ENCODE measurements at regions not wholly inside any gene's neighbourhood (a gene's known extent, or its start where the extent isn't known, plus 50 kb on each side); places are given as distances from the start of the nearest gene placed in this dataset.

DNA sequence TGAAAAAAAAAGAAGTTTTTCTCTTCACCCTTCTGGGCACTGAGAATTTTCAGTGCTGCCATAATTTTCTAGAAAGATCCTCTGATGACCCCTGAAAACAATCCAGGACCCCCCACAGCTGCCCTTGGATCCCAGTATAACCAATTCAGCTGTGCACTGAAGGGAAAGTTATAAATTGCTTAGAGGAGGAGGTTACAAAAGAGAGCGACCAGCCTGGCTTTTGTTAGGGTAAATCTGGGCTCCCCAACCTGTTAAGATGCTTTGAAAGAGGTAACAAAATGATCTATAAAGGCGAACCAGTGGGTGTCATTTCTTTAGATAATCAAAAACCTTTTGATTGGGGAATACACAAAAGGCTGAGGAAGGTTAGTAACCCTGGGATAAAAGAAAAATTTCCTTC lies 407.9 kb upstream of the ATP11B start:
- peaks cover 8% of the 10 kb centered on the region for H3K4me1 Mint-ChIP-seq
- no peak overlapping the region for H3K4me3 Mint-ChIP-seq
- H3K9me3 Mint-ChIP-seq, result no peaks in the 10 kb centered on the region
- H3K27ac Mint-ChIP-seq, result no peak overlapping the region
- H3K27me3 Mint-ChIP-seq (ENCODE audit: low read depth), result no peaks in the 10 kb centered on the region
- no peaks in the 10 kb centered on the region for H3K36me3 Mint-ChIP-seq (ENCODE audit: low read depth)
- TF ChIP-seq, protein P1, sequence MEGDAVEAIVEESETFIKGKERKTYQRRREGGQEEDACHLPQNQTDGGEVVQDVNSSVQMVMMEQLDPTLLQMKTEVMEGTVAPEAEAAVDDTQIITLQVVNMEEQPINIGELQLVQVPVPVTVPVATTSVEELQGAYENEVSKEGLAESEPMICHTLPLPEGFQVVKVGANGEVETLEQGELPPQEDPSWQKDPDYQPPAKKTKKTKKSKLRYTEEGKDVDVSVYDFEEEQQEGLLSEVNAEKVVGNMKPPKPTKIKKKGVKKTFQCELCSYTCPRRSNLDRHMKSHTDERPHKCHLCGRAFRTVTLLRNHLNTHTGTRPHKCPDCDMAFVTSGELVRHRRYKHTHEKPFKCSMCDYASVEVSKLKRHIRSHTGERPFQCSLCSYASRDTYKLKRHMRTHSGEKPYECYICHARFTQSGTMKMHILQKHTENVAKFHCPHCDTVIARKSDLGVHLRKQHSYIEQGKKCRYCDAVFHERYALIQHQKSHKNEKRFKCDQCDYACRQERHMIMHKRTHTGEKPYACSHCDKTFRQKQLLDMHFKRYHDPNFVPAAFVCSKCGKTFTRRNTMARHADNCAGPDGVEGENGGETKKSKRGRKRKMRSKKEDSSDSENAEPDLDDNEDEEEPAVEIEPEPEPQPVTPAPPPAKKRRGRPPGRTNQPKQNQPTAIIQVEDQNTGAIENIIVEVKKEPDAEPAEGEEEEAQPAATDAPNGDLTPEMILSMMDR (IDR thresholded peaks at IDR 0.05; ENCODE audit: unreplicated experiment in 3 of 3), result no peak

DNA sequence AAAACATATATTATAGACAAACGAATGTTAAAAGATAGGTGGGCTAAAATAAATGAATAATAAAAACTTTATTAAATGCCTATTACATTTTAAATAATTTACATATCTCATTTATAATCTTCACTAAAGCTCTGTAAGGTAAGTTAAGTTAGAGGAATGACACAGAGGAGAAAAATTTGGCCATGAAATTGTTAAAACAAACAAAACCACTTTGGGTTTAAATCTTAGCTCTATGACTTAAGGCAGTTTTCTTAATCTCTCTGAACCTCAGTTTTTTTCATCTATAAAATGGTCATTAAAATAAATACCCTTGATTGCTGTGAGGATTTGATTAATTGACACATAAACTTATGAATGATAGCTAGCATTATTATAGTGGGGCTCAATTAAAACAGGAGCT lies 404.8 kb upstream of the ATP11B start:
- Mint-ChIP-seq H3K36me3 (ENCODE audit: low read depth) (no peaks in the 10 kb centered on the region), H3K27me3 (ENCODE audit: low read depth) (no peaks in the 10 kb centered on the region), H3K4me3 (no peak overlapping the region), H3K4me1 (peaks cover 8% of the 10 kb centered on the region), H3K27ac (no peak overlapping the region), H3K9me3 (no peaks in the 10 kb centered on the region)
- TF ChIP-seq, protein P1 (IDR thresholded peaks at IDR 0.05; ENCODE audit: unreplicated experiment in 3 of 3), result no peak

DNA sequence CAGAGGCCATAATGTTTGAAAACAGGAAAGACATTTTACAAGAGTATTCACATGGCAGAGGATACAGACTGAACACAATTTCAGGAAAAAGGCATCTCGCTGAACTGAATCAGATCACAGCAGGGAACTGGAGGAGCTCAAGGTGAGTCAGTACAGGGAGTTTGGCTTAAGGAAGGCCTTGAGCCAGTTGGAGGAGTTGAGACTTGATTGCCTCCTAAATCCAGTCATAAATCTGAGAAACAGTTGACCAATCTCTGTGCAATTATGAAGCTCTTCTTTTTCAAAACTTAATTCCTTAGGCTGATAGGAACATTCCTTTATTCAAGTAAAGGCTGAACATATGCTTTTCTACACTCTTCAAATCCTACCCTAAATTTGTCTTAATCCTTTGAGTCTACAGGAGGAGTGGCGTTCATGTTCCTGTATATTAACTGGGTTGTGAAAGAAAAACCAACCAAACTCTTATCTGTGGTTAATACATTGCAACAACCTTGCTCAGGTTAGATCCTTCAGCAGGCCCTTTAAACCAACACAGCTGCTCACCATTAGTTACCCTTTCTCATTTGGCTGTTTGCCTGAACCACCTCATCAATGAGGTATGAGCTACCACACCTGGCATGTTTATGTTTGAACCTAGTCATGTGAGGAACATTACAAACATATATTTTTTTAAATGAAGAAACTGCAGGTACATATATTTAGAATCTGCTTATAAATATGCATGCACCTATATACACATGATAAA lies 404.1 kb upstream of the ATP11B start:
- TF ChIP-seq, protein P1 (IDR thresholded peaks at IDR 0.05; ENCODE audit: unreplicated experiment in 3 of 3), result no peak
- Mint-ChIP-seq H3K27me3 (ENCODE audit: low read depth) (no peaks in the 10 kb centered on the region), H3K9me3 (no peaks in the 10 kb centered on the region), H3K27ac (no peak overlapping the region), H3K4me3 (no peak overlapping the region), H3K4me1 (peaks cover 2% of the 10 kb centered on the region), H3K36me3 (ENCODE audit: low read depth) (no peaks in the 10 kb centered on the region)

DNA sequence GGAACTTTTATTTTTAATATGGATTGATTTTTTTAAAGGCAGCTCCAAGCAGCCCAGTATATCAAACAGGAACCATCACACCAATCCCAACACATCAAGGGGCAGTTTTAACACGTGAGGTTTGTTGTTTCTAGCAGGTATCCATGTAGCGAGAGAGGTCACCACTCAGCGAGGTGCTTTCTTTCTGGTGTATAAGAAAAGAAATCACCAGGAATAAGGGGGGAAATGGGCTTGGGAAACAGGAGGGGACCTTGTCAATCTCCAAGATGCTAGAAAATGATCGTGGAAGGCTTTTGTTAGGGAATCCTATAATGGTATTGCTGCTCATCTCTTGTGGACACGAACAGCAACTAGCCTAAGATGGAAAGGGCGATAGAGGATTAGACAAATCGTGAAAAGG lies 402.9 kb upstream of the ATP11B start:
- TF ChIP-seq, protein P1 (IDR thresholded peaks at IDR 0.05; ENCODE audit: unreplicated experiment in 3 of 3), result no peak
- Mint-ChIP-seq H3K4me3 (no peak overlapping the region), H3K27me3 (ENCODE audit: low read depth) (no peaks in the 10 kb centered on the region), H3K9me3 (no peaks in the 10 kb centered on the region), H3K36me3 (ENCODE audit: low read depth) (no peaks in the 10 kb centered on the region), H3K27ac (no peak overlapping the region), H3K4me1 (no peaks in the 10 kb centered on the region)

DNA sequence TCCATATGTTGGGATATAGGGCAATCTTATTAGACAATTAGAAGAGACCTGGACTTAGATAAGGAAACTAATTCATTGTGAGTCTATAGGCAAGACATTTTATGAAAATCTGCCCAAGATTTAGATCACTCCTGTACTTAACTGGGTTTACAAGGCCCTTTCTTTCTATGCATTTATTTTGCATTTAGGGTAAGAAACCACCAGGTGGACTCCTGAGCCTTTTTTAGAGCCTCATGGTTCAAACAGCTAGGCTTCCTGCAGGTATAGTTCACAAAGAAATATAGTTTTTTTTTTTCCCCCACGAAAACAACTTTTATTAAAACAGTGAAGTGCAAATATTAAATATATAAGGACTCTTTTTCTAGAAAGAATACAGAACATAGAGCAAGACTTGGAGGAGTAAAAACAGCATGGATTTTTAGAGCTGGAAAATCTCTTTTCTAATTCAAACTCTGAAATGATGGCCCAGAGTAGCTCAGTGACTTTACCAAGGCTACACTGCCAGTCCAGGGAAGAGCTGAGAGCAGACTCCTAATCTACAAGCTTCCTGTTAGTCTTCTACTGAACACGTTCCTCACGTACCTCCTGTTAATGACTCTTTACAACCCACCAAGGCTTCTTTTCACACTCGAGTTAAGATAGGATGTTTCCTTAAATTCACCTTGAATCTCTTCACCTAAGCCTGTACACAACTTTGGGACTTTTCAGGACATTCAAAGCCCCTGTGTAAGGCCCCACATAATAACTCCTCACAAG lies 400.9 kb upstream of the ATP11B start:
- no peaks in the 10 kb centered on the region for H3K9me3 Mint-ChIP-seq
- H3K4me1 Mint-ChIP-seq, result no peaks in the 10 kb centered on the region
- TF ChIP-seq, protein P1 (IDR thresholded peaks at IDR 0.05; ENCODE audit: unreplicated experiment in 3 of 3), result no peak
- no peaks in the 10 kb centered on the region for H3K27me3 Mint-ChIP-seq (ENCODE audit: low read depth)
- no peak overlapping the region for H3K4me3 Mint-ChIP-seq
- no peaks in the 10 kb centered on the region for H3K36me3 Mint-ChIP-seq (ENCODE audit: low read depth)
- H3K27ac Mint-ChIP-seq, result no peak overlapping the region
